ENCODE measurements at regions not wholly inside any gene's neighbourhood (a gene's known extent, or its start where the extent isn't known, plus 50 kb on each side); places are given as distances from the start of the nearest gene placed in this dataset.
"Not testable (repeated sequence)": the region's sequence is repeated elsewhere in the genome, so short reads cannot be mapped to it uniquely, and the experiment has no call there.

DNA sequence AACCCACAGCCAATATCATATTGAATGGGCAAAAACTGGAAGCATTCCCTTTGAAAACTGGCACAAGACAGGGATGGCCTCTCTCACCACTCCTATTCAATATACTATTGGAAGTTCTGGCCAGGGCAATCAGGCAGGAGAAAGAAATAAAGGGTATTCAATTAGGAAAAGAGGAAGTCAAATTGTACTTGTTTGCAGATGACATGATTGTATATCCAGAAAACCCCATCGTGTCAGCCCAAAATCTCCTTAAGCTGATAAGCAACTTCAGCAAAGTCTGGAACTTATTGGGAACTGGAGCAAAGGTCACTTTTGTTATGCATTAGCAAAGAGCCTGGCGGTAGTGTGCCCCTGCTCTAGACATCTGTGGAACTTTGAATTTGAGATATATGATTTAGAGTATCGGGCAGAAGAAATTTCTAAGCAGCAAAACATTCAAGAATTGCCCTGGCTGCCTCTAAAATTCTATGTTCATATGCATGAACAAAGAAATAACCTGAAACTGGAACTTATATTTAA lies 53.4 kb upstream of the PSMA1 start:
- H3K27ac ChIP-seq (ENCODE audit: low read depth, low read length, poor library complexity, severe bottlenecking); H3K4me2 ChIP-seq (ENCODE audit: low read length); H3K9ac ChIP-seq (ENCODE audit: low read length); H3K36me3 ChIP-seq (ENCODE audit: insufficient read depth, low read length); H3K27me3 ChIP-seq (ENCODE audit: insufficient read depth, low read length); H2AFZ ChIP-seq (ENCODE audit: low read length); H3K9me3 ChIP-seq (ENCODE audit: low read length); H3F3A ChIP-seq (ENCODE audit: insufficient read depth, low read length); H3K79me2 ChIP-seq (ENCODE audit: insufficient read depth, low read length); H4K20me1 ChIP-seq (ENCODE audit: insufficient read depth, low read length); H3K4me3 ChIP-seq (ENCODE audit: low read depth, low read length, poor library complexity, severe bottlenecking); H3K9me2 ChIP-seq (ENCODE audit: low read depth, low read length): not testable (repeated sequence)
- H3K4me1 ChIP-seq (ENCODE audit: insufficient read depth, low read length, severe bottlenecking): peaks cover 11% of the 10 kb centered on the region

GRCh38 chr11:14577292-14577691 lies 57.1 kb upstream of the PSMA1 start:
- no peak overlapping the region for H3K4me2 ChIP-seq (ENCODE audit: low read length)
- no peaks in the 10 kb centered on the region for H3K36me3 ChIP-seq (ENCODE audit: insufficient read depth, low read length)
- no peak overlapping the region for H3K27ac ChIP-seq (ENCODE audit: low read depth, low read length, poor library complexity, severe bottlenecking)
- no peaks in the 10 kb centered on the region for H3K27me3 ChIP-seq (ENCODE audit: insufficient read depth, low read length)
- H2AFZ ChIP-seq (ENCODE audit: low read length): no peak overlapping the region
- no peaks in the 10 kb centered on the region; the same call in 1 of the 2 replicates for H3K9me3 ChIP-seq (ENCODE audit: low read length)
- H3K4me1 ChIP-seq (ENCODE audit: insufficient read depth, low read length, severe bottlenecking): peaks cover 18% of the 10 kb centered on the region
- no peaks in the 10 kb centered on the region for H4K20me1 ChIP-seq (ENCODE audit: insufficient read depth, low read length)
- H3K9ac ChIP-seq (ENCODE audit: low read length): no peak overlapping the region
- TF ChIP-seq CTCF (IDR thresholded peaks at IDR 0.05; ENCODE audit: low read length): no peak
- TF ChIP-seq EZH2 (IDR thresholded peaks at IDR 0.05; ENCODE audit: borderline replicate concordance, low read length): no peak
- no peaks in the 10 kb centered on the region for H3K9me2 ChIP-seq (ENCODE audit: low read depth, low read length)
- no peak overlapping the region for H3K4me3 ChIP-seq (ENCODE audit: low read depth, low read length, poor library complexity, severe bottlenecking)
- no peaks in the 10 kb centered on the region for H3K79me2 ChIP-seq (ENCODE audit: insufficient read depth, low read length)
- no peaks in the 10 kb centered on the region for H3F3A ChIP-seq (ENCODE audit: insufficient read depth, low read length)

- H3K4me1 ChIP-seq (ENCODE audit: insufficient read depth, low read length, severe bottlenecking): peaks cover 21% of the 10 kb centered on the region
- peak overlapping the region; percentile 17 for H3K4me3 ChIP-seq (ENCODE audit: low read depth, low read length, poor library complexity, severe bottlenecking)
- H3K9me3 ChIP-seq (ENCODE audit: low read length): no peaks in the 10 kb centered on the region; the same call in 1 of the 2 replicates
- no peaks in the 10 kb centered on the region for H3K9me2 ChIP-seq (ENCODE audit: low read depth, low read length)
- TF ChIP-seq EZH2 (IDR thresholded peaks at IDR 0.05; ENCODE audit: borderline replicate concordance, low read length) (no peak), CTCF (IDR thresholded peaks at IDR 0.05; ENCODE audit: low read length) (no peak)
- H3K36me3 ChIP-seq (ENCODE audit: insufficient read depth, low read length): no peaks in the 10 kb centered on the region
- no peaks in the 10 kb centered on the region for H3K79me2 ChIP-seq (ENCODE audit: insufficient read depth, low read length)
- peak overlapping the region; percentile 58 for H2AFZ ChIP-seq (ENCODE audit: low read length)
- no peaks in the 10 kb centered on the region for H3K27me3 ChIP-seq (ENCODE audit: insufficient read depth, low read length)
- H3K27ac ChIP-seq (ENCODE audit: low read depth, low read length, poor library complexity, severe bottlenecking): peak overlapping the region; percentile 75
- no peaks in the 10 kb centered on the region for H3F3A ChIP-seq (ENCODE audit: insufficient read depth, low read length)
- H4K20me1 ChIP-seq (ENCODE audit: insufficient read depth, low read length): no peaks in the 10 kb centered on the region
- peak overlapping the region; percentile 55 for H3K4me2 ChIP-seq (ENCODE audit: low read length)
- H3K9ac ChIP-seq (ENCODE audit: low read length): peak overlapping the region; percentile 12; the same call in 1 of the 2 replicates
Observed at GRCh38 chr11:14577835-14578529, 57.8 kb upstream of the PSMA1 start.
